ENCODE measurements at regions not wholly inside any gene's neighbourhood (a gene's known extent, or its start where the extent isn't known, plus 50 kb on each side); places are given as distances from the start of the nearest gene placed in this dataset.

DNA sequence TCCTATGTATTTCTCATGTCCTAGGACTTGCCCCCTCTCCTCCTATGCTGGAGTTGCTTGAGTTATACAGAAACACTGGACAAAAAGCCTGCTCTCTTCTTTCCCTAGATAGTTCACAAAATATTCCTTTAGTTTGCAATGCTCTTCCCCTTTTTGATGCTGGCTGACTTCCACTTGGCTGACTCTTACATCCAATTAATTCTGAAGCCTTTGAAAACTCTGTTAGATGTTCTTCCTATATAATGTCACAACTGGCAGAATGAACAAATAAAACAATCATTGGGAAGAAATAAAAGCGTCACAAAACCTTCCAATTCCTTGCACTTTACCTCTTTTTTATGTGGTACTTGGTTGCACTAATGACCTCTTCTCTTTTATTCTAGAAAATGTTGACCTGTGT is 253.8 kb upstream of the CITED2 start:
- Histone ChIP-seq H3F3A (ENCODE audit: insufficient read depth, low read length, poor library complexity, severe bottlenecking) (no peaks in the 10 kb centered on the region), H3K27ac (ENCODE audit: low read length) (no peak overlapping the region), H3K9ac (ENCODE audit: low read length) (no peak overlapping the region), H3K4me2 (ENCODE audit: low read length) (no peak overlapping the region), H2AFZ (ENCODE audit: low read depth, low read length) (no peak overlapping the region), H4K20me1 (ENCODE audit: insufficient read depth) (no peaks in the 10 kb centered on the region), H3K4me3 (ENCODE audit: low read length) (no peak overlapping the region), H3K36me3 (ENCODE audit: insufficient read depth, low read length) (no peaks in the 10 kb centered on the region), H3K9me2 (ENCODE audit: insufficient read depth, low read length) (no peaks in the 10 kb centered on the region), H3K27me3 (ENCODE audit: insufficient read depth, low read depth, low read length) (no peaks in the 10 kb centered on the region), H3K79me2 (replicated peaks; ENCODE audit: insufficient read depth, low read length) (no peaks in the 10 kb centered on the region), H3K9me3 (ENCODE audit: low read length) (no peaks in the 10 kb centered on the region)
- TF ChIP-seq EZH2 (IDR thresholded peaks at IDR 0.05; ENCODE audit: borderline replicate concordance, insufficient read depth, low read length, poor library complexity, severe bottlenecking) = no peak
- TF ChIP-seq MXI1 (conservative IDR thresholded peaks at IDR 0.05; ENCODE audit: poor library complexity, severe bottlenecking) = no peak
- TF ChIP-seq TAF1 (IDR thresholded peaks at IDR 0.05; ENCODE audit: low read depth) = no peak
- no peak for TF ChIP-seq SMC3 (conservative IDR thresholded peaks at IDR 0.05; ENCODE audit: poor library complexity)
- TF ChIP-seq POLR2AphosphoS5 (IDR thresholded peaks at IDR 0.05) = no peak
- TF ChIP-seq CTCF (IDR thresholded peaks at IDR 0.05; ENCODE audit: poor library complexity, severe bottlenecking) = no peak
- no peak for TF ChIP-seq EP300 (conservative IDR thresholded peaks at IDR 0.05; ENCODE audit: poor library complexity, severe bottlenecking)
- TF ChIP-seq RAD21 (conservative IDR thresholded peaks at IDR 0.05) = no peak
- TF ChIP-seq, protein P1, sequence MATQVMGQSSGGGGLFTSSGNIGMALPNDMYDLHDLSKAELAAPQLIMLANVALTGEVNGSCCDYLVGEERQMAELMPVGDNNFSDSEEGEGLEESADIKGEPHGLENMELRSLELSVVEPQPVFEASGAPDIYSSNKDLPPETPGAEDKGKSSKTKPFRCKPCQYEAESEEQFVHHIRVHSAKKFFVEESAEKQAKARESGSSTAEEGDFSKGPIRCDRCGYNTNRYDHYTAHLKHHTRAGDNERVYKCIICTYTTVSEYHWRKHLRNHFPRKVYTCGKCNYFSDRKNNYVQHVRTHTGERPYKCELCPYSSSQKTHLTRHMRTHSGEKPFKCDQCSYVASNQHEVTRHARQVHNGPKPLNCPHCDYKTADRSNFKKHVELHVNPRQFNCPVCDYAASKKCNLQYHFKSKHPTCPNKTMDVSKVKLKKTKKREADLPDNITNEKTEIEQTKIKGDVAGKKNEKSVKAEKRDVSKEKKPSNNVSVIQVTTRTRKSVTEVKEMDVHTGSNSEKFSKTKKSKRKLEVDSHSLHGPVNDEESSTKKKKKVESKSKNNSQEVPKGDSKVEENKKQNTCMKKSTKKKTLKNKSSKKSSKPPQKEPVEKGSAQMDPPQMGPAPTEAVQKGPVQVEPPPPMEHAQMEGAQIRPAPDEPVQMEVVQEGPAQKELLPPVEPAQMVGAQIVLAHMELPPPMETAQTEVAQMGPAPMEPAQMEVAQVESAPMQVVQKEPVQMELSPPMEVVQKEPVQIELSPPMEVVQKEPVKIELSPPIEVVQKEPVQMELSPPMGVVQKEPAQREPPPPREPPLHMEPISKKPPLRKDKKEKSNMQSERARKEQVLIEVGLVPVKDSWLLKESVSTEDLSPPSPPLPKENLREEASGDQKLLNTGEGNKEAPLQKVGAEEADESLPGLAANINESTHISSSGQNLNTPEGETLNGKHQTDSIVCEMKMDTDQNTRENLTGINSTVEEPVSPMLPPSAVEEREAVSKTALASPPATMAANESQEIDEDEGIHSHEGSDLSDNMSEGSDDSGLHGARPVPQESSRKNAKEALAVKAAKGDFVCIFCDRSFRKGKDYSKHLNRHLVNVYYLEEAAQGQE (IDR thresholded peaks at IDR 0.05; ENCODE audit: borderline replicate concordance) = no peak

DNA sequence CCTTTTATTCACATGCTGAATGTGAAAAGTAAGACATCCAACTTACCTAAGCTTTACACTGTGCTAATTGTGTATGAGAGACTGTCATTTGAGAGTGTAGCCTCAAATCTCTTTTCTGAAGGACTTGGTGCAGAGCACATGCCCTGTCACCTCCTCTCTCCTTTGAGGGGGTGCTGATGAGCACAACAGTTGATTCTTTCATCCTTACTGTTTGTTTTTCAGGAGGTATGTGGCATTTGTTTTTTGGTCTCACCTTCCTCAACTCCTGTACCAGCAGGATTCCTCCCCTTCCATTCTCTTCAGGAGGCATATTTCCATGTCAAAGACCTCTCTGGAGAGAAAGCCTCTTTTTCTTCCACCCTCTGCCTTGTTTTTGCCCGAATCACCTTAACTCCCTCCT is 252.6 kb upstream of the CITED2 start:
- TF ChIP-seq EP300 (conservative IDR thresholded peaks at IDR 0.05; ENCODE audit: poor library complexity, severe bottlenecking) (no peak), EZH2 (IDR thresholded peaks at IDR 0.05; ENCODE audit: borderline replicate concordance, insufficient read depth, low read length, poor library complexity, severe bottlenecking) (no peak), POLR2AphosphoS5 (IDR thresholded peaks at IDR 0.05) (no peak), TAF1 (IDR thresholded peaks at IDR 0.05; ENCODE audit: low read depth) (no peak), SMC3 (conservative IDR thresholded peaks at IDR 0.05; ENCODE audit: poor library complexity) (no peak), RAD21 (conservative IDR thresholded peaks at IDR 0.05) (no peak), MXI1 (conservative IDR thresholded peaks at IDR 0.05; ENCODE audit: poor library complexity, severe bottlenecking) (no peak), CTCF (IDR thresholded peaks at IDR 0.05; ENCODE audit: poor library complexity, severe bottlenecking) (no peak)
- TF ChIP-seq, protein P1 (IDR thresholded peaks at IDR 0.05; ENCODE audit: borderline replicate concordance) = no peak
- Histone ChIP-seq H3K4me2 (ENCODE audit: low read length) (no peak overlapping the region), H3K27me3 (ENCODE audit: insufficient read depth, low read depth, low read length) (no peaks in the 10 kb centered on the region), H3K9me2 (ENCODE audit: insufficient read depth, low read length) (no peaks in the 10 kb centered on the region), H3K9ac (ENCODE audit: low read length) (no peak overlapping the region), H3F3A (ENCODE audit: insufficient read depth, low read length, poor library complexity, severe bottlenecking) (no peaks in the 10 kb centered on the region), H3K79me2 (replicated peaks; ENCODE audit: insufficient read depth, low read length) (no peaks in the 10 kb centered on the region), H2AFZ (ENCODE audit: low read depth, low read length) (no peak overlapping the region), H3K4me3 (ENCODE audit: low read length) (no peak overlapping the region), H4K20me1 (ENCODE audit: insufficient read depth) (no peaks in the 10 kb centered on the region), H3K27ac (ENCODE audit: low read length) (no peak overlapping the region), H3K9me3 (ENCODE audit: low read length) (no peaks in the 10 kb centered on the region), H3K36me3 (ENCODE audit: insufficient read depth, low read length) (no peaks in the 10 kb centered on the region)

Measured in neural cell (in vitro differentiated cells).